NCI-H748 treated with DMSO at 0.1 percent for 48 hours (cell line): ENCODE measurements at regions not wholly inside any gene's neighbourhood (a gene's known extent, or its start where the extent isn't known, plus 50 kb on each side); places are given as distances from the start of the nearest gene placed in this dataset.

Source experiments
- DNase-seq: peaks from one replicate; lab custom pipeline; 2025; lab: John Stamatoyannopoulos, UW

DNA sequence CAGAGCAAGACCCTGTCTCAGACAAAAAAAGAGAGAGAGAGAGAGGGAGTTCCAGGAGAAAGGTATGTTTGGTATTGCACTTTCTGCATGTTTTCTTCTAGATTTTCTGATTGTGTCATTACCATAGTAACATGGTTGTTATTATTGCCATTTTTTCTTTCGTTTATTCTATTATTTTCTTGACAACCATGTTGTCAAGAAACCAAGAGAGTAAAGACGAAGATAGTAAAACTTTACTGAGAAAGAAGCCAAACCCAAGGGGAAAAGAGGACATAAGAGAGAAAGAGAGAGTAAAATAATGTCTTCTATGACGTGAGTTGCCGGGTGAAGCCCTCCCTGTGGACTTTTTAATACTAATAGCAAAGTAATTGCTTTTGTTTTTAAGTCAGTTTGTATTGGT is 1186.0 kb upstream of the SEL1L start:
- no peak for DNase-seq

GRCh38 chr14:82720431-82720830 is 1186.8 kb upstream of the SEL1L start:
- no peak for DNase-seq

DNA sequence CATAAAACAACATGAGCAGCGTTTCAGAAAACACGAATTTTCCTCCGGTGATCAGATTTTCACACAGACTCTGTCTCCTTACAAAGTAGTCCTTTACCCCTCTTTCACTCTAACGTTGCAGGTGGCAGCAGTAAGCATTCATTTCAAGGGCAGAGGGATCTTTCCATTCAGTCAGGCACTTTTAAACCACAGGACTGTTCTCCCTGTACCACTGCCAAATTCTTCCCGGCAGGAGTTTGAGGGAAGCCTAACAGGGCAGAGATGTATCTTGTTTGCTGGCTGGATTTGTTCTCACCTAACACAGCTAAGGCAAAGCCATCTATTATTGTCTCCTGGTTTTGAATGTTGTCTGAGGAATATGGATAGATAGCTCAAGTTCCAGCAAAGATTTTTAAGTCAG is 1187.3 kb upstream of the SEL1L start:
- no peak for DNase-seq

- no peak for DNase-seq
These were observed 1190.7 kb upstream of the SEL1L start for GRCh38 chr14:82724316-82724715.

DNA sequence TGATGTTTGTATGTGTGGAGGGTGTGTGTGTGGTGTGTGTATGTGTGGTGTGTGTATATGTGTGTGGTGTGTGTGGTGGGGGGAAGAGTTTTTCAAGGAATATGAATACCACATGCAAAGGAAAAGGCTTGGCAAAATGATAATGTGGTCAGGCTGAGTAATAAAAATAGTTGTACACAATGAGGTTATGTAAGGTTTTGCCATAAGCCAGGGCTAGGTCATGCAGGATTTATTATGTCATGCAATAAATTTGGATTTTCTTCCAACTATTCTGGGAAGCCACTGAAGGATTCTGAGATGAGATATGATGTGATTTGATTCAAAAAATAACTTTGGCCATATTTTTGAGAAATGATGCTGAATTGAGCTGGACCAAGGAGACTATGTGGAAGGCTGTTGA is 1191.6 kb upstream of the SEL1L start:
- no peak for DNase-seq

- DNase-seq = no peak
These were observed 1197.9 kb upstream of the SEL1L start for GRCh38 chr14:82731526-82731925.

DNA sequence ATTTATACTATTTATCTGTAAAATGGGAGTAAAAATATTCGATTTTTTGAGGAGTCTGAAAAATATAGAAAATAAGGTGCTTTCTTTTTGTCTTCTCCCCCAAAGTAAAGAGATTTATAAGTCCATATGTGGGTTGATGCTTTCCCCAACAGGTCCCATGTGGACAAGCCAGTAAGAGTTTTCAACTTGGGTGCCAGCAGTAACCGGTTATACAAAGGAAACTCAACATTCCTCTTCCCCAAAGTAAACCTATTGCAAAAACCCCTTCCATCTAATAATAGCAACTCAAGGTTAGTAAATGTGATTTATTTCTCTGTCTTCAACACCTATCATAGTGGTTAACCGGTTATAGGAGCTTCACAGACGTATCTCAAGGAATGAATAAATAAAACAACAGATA is 1206.9 kb upstream of the SEL1L start:
- no peak for DNase-seq

DNA sequence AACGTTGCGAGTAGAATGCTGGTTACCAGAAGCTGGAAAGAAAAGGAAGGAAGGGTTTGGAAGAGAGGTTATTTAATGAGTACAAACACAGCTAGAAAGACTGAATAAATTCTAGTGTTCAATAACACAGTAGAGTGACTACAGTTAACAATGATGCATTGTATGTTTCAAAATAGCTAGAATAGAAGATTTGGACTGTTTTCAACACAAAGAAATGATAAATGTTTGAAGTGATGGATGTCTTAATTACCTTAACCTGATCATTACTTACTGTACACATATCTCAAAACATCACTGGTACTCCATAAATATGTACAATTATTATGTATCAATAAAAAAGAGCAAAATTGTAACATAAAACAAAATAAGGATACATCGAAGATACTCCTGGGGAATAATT is 1221.8 kb upstream of the SEL1L start:
- DNase-seq = no peak

GRCh38 chr14:82755923-82756322 is 1222.3 kb upstream of the SEL1L start:
- no peak for DNase-seq

DNA sequence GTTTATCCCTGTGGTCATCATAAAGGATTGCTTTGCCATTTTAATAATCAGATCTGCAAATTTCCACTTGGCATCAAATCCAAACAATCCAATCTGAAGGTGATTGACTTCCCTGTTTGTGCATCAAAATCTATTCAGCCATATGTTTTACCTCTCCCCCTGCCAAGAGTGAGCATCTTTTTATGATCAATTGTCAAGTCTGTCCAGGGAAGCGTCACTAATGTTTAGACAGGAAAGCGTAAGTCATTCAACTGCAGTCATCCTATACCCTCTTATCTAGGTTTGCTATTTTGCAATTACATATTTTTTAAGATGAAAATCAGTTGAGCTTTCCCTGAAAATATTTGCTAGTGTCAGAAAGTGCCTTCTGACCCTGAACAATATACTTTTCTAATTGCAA is 1224.1 kb upstream of the SEL1L start:
- peak; percentile 39 for DNase-seq

DNA sequence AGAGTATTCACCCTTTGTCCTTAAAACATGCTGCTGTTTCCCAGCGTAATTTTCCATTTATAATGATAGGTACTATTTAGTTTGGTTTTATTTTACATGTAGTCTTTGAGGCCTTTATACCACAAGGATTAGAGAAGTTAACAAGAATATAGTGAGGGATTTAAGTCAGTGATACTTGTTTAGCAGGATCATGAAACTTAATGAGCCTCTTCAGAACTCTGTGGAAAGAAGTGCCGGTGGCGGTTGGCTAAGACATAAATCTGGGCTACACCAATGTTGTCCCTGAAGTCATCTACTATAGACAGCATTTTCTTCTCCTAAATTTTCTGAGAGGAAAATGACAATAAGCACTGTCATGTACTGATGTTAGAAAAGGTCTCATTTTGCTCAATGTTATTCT is 1226.0 kb upstream of the SEL1L start:
- no peak for DNase-seq

DNA sequence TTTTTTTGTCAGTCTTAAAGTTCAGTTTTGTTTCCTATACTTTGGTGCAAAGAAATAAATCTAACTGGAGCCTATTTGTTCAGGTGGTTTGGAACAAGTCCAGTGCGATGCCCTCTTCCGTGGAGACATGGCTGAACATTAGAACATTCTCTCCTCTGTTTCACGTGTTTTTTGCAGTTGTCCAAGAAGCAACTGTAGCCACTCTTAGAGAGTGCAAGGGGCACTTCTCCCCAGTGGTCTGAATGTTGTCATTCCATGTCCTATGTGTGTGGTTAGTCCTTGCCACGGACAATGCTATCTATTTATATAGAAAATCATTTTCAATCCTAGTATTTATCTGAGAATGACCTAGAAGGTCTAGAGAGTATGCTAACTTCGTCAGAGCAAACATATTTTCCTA is 1232.5 kb upstream of the SEL1L start:
- no peak for DNase-seq

GRCh38 chr14:82766996-82767395 is 1233.3 kb upstream of the SEL1L start:
- DNase-seq = no peak

DNA sequence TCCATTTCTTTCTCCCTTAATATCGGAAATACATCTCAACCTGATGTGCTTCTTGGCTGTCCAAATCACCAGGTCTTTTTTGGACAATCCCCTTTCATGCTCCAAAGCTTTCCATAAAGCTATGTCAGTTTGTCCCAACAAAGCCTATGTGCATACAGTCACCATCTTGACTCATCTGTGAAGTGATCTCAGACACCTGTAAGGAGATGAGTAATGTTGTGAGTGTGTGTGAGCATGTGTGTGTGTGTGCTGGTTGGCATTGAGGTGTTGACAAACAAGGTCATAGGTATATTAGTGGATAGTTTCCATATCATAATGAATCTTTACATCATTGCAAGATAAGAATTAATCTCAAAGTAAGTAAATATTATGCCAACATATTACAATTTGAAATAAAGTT is 1243.3 kb upstream of the SEL1L start:
- no peak for DNase-seq

DNA sequence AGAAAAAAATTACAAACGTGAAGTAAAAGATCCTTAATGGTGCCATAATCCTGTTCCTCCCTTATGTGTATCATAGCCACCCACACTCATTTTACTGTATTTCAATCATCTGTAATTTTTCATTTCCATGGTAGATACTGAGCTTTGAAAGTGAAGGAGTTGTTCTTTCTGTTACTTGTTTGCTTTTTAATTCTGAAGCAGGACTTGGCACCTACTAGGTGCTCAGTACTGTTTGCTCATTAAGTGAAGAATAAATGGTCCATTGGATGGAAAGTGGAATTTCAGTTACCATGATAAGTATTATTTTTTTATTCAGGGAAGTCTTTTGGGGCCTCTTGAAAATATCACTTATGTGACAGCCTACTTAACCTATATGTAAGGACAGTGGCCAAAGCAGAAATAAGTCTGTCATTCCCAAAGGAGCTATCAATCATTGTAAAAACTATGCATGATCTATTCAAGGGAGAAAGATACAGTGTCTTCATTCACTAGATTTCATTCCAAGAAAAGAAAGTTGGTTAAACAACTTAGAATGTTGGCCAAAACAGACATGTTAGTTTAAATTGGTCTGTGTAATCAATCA is 1244.4 kb upstream of the SEL1L start:
- no peak for DNase-seq

- no peak for DNase-seq
These were observed 1244.9 kb upstream of the SEL1L start for GRCh38 chr14:82778601-82779000.

- DNase-seq = no peak
These were observed 1245.6 kb upstream of the SEL1L start for GRCh38 chr14:82779301-82779700.

- DNase-seq = no peak
These were observed 1252.3 kb upstream of the SEL1L start for GRCh38 chr14:82785756-82786482.

GRCh38 chr14:82786483-82786880 is 1252.8 kb upstream of the SEL1L start:
- no peak for DNase-seq

- DNase-seq = no peak
These were observed 1262.4 kb upstream of the SEL1L start for GRCh38 chr14:82796086-82796485.

GRCh38 chr14:82798276-82798675 is 1264.6 kb upstream of the SEL1L start:
- no peak for DNase-seq

- no peak for DNase-seq
These were observed 1272.5 kb upstream of the SEL1L start for GRCh38 chr14:82805892-82806825.

DNA sequence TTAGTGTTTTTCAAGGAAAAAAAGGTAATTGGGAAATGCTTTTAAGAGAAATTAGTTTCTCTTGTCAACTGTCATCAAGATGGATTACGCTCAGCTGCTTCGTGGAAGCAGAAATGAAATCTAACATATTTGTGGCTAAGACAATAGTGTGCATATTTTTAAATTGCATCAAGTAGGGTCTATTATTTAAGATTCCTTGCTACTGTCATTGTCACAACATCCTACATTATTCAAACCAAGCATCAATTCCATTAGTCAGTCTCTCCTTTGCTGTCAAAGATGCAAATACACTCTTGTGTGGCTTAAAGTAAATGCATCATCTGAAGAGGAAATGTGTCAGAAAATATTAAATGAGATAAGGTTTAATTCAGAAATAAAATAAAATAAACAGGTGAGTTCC is 1277.6 kb upstream of the SEL1L start:
- DNase-seq = no peak
